Astrocyte (in vitro differentiated cells and primary cell): ENCODE measurements at regions not wholly inside any gene's neighbourhood (a gene's known extent, or its start where the extent isn't known, plus 50 kb on each side); places are given as distances from the start of the nearest gene placed in this dataset.

Experiments
- DNase-seq: peaks from one replicate; pipeline ENCODE4 v3.0.0-alpha.2; 2010; ENCODE audit warnings: low read depth
- FAIRE-seq: peaks from 2 replicates; lab custom pipeline; 2011; peaks lifted over from hg19 to GRCh38; lab: Jason Lieb, UNC
- H2AFZ ChIP-seq: 2 replicates; pipeline ENCODE4 v1.6.0; 2012; ENCODE audit warnings: low read depth, low read length, inconsistent platforms
- H3K27ac ChIP-seq: 2 replicates; pipeline ENCODE4 v1.5.1; 2011; ENCODE audit warnings: low read depth, low read length, inconsistent platforms
- H3K27me3 ChIP-seq: 2 replicates; pipeline ENCODE4 v1.6.0; 2011; ENCODE audit warnings: low read length, inconsistent platforms; ENCODE audit not compliant: insufficient read depth
- H3K36me3 ChIP-seq: 2 replicates; pipeline ENCODE4 v1.5.1; 2011; ENCODE audit warnings: low read length, inconsistent platforms; ENCODE audit not compliant: insufficient read depth
- H3K4me1 ChIP-seq: 2 replicates; pipeline ENCODE4 v1.5.1; 2011; ENCODE audit warnings: low read length, inconsistent platforms; ENCODE audit not compliant: insufficient read depth
- H3K4me2 ChIP-seq: 2 replicates; pipeline ENCODE4 v1.6.0; 2012; ENCODE audit warnings: low read length, inconsistent platforms
- H3K4me3 ChIP-seq: 2 replicates; pipeline ENCODE4 v1.5.1; 2011; ENCODE audit warnings: low read depth, mild to moderate bottlenecking, low read length, inconsistent platforms; ENCODE audit not compliant: insufficient read depth
- H3K79me2 ChIP-seq: 2 replicates; pipeline ENCODE4 v1.6.0; 2012; ENCODE audit warnings: mild to moderate bottlenecking, low read length, inconsistent platforms; ENCODE audit not compliant: insufficient read depth
- H3K9ac ChIP-seq: 2 replicates; pipeline ENCODE4 v1.6.0; 2012; ENCODE audit warnings: mild to moderate bottlenecking, low read length, inconsistent platforms
- H3K9me3 ChIP-seq: 2 replicates; pipeline ENCODE4 v1.5.1; 2012; ENCODE audit warnings: low read depth, mild to moderate bottlenecking, low read length, inconsistent platforms; ENCODE audit not compliant: insufficient read depth
- H4K20me1 ChIP-seq: 2 replicates; pipeline ENCODE4 v1.6.0; 2012; ENCODE audit warnings: low read length, inconsistent platforms; ENCODE audit not compliant: insufficient read depth
- H3K27ac Mint-ChIP-seq: one replicate; pipeline ENCODE4 v1.8.0; 2021; ENCODE audit warnings: mild to moderate bottlenecking, mixed read lengths; ENCODE audit not compliant: unreplicated experiment
- H3K27me3 Mint-ChIP-seq: one replicate; pipeline ENCODE4 v1.8.0; 2021; ENCODE audit warnings: low read depth, mixed read lengths; ENCODE audit not compliant: unreplicated experiment
- H3K36me3 Mint-ChIP-seq: one replicate; pipeline ENCODE4 v1.8.0; 2021; ENCODE audit warnings: low read depth, mixed read lengths; ENCODE audit not compliant: unreplicated experiment
- H3K4me1 Mint-ChIP-seq: one replicate; pipeline ENCODE4 v1.8.0; 2021; ENCODE audit warnings: low read depth, mixed read lengths; ENCODE audit not compliant: unreplicated experiment
- H3K4me3 Mint-ChIP-seq: one replicate; pipeline ENCODE4 v1.8.0; 2021; ENCODE audit warnings: mild to moderate bottlenecking, moderate library complexity, mixed read lengths; ENCODE audit not compliant: unreplicated experiment
- H3K9me3 Mint-ChIP-seq: one replicate; pipeline ENCODE4 v1.8.0; 2021; ENCODE audit warnings: mild to moderate bottlenecking, mixed read lengths; ENCODE audit not compliant: unreplicated experiment
- CTCF ChIP-seq: IDR thresholded peaks from 2 replicates; pipeline ENCODE4 v1.5.1; 2011; ENCODE audit warnings: low read depth, mild to moderate bottlenecking, inconsistent platforms, low read length, moderate library complexity; ENCODE audit not compliant: insufficient read depth
- EZH2 ChIP-seq: IDR thresholded peaks from 2 replicates; pipeline ENCODE4 v1.6.1; 2012; ENCODE audit warnings: mild to moderate bottlenecking, low read length, inconsistent platforms; ENCODE audit not compliant: insufficient read depth

DNA sequence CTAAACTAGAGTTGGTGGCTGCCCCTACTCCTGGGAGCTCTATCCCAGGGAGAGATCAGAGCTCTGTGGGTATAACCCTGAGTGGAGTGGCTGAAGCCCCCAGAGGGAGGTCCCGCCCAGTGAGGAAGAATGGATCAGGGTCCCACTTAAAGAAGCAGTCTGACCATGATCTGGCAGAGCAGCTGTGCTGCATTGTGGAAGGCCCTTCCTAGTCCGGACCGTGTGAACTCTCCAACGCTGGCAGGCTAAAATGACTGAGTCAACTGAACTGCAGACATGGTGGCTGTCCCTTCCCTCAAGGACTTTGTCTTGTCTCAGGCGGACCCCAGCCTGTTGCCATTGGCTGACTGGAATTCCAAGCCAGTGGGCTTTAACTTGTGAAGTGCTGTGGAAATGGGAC lies 494.2 kb downstream of the FAM181B start:
- Histone ChIP-seq H3K4me1 (no peaks in the 10 kb centered on the region), H3K27me3 (no peaks in the 10 kb centered on the region), H3K79me2 (no peaks in the 10 kb centered on the region), H3K36me3 (no peaks in the 10 kb centered on the region), H2AFZ (no peak overlapping the region), H3K27ac (no peak overlapping the region), H3K9me3 (no peaks in the 10 kb centered on the region), H4K20me1 (no peaks in the 10 kb centered on the region), H3K9ac (no peak overlapping the region), H3K4me3 (no peak overlapping the region), H3K4me2 (no peak overlapping the region)
- DNase-seq (no peak), FAIRE-seq (no peak)
- Mint-ChIP-seq H3K4me1 (peaks cover 1% of the 10 kb centered on the region), H3K27me3 (no peaks in the 10 kb centered on the region), H3K9me3 (peaks cover 2% of the 10 kb centered on the region), H3K27ac (no peak overlapping the region), H3K4me3 (no peak overlapping the region), H3K36me3 (no peaks in the 10 kb centered on the region)
- TF ChIP-seq EZH2 (no peak), CTCF (no peak)

DNA sequence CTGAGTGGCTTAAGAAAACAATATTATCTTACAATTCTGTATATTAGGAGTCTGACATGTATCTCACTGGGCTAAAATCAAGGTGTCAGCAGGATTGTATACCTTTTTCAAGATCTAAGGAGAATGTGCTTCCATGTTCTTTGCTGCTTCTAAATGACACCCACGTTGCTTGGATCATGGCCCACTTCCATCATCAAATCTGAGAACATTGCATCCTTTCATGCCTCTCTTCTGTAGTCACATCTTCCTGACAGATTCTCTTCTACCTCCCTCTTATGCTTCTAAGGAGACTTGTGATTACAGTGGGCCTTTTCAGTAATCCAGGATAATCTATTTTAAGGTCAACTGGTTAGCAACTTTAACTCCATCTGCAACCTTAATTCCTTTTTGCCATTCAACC lies 499.4 kb downstream of the FAM181B start:
- no peak overlapping the region for H3K4me2 ChIP-seq
- no peak overlapping the region for H2AFZ ChIP-seq
- no peaks in the 10 kb centered on the region for H3K27me3 ChIP-seq
- no peaks in the 10 kb centered on the region for H3K4me1 ChIP-seq
- H3K4me3 ChIP-seq: no peak overlapping the region
- DNase-seq: no peak
- Mint-ChIP-seq H3K27me3 (no peaks in the 10 kb centered on the region), H3K4me1 (peaks cover 10% of the 10 kb centered on the region), H3K4me3 (no peak overlapping the region), H3K36me3 (no peaks in the 10 kb centered on the region), H3K9me3 (peaks cover 2% of the 10 kb centered on the region), H3K27ac (peak overlapping the region; percentile 8)
- no peaks in the 10 kb centered on the region for H3K9me3 ChIP-seq
- H3K27ac ChIP-seq: no peak overlapping the region
- H3K36me3 ChIP-seq: no peaks in the 10 kb centered on the region
- no peaks in the 10 kb centered on the region for H4K20me1 ChIP-seq
- no peak overlapping the region for H3K9ac ChIP-seq
- no peak for FAIRE-seq
- H3K79me2 ChIP-seq: no peaks in the 10 kb centered on the region
- TF ChIP-seq EZH2 (no peak), CTCF (no peak)

DNA sequence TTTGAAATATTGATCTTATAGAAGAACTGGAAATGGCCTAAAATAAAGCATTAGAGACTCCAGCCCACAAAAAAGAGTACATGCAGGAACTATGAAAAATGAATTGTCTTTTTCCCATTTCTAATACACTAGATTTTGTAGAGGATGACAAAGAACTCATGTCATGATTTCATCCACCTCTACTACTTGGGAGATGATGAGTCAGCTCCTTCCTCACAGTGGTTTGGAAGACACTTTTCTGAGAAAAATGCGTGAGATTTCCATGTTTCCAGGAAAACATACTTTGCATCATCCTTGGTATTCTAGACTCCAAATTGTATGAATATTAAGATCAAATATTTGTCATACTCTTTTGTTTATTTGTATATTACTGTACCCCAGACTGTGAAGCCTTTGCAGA lies 500.5 kb downstream of the FAM181B start:
- Mint-ChIP-seq H3K4me1 (peaks cover 10% of the 10 kb centered on the region), H3K27me3 (no peaks in the 10 kb centered on the region), H3K27ac (no peak overlapping the region), H3K4me3 (no peak overlapping the region), H3K36me3 (no peaks in the 10 kb centered on the region), H3K9me3 (peaks cover 2% of the 10 kb centered on the region)
- Histone ChIP-seq H3K36me3 (no peaks in the 10 kb centered on the region), H3K27ac (no peak overlapping the region), H3K9me3 (no peaks in the 10 kb centered on the region), H3K4me3 (no peak overlapping the region), H3K9ac (no peak overlapping the region), H3K4me1 (no peaks in the 10 kb centered on the region), H3K79me2 (no peaks in the 10 kb centered on the region), H3K27me3 (no peaks in the 10 kb centered on the region), H2AFZ (no peak overlapping the region), H4K20me1 (no peaks in the 10 kb centered on the region), H3K4me2 (no peak overlapping the region)
- no peak for FAIRE-seq
- TF ChIP-seq CTCF (no peak), EZH2 (no peak)
- no peak for DNase-seq
